ENCODE measurements at regions not wholly inside any gene's neighbourhood (a gene's known extent, or its start where the extent isn't known, plus 50 kb on each side); places are given as distances from the start of the nearest gene placed in this dataset.

GRCh38 chr4:138961664-138962063 lies 53.9 kb upstream of the NOCT start:
- dilution Hi-C loops (cut with MboI; ENCODE audit: extremely low pct_ligation_motif_present, low sequenced_read_pairs): no loop called here
- H3K9me1 ChIP-seq (ENCODE audit: control insufficient read depth, extremely low read depth, insufficient read depth, low read length): no peaks in the 10 kb centered on the region
- H3K9ac ChIP-seq (ENCODE audit: control insufficient read depth, extremely low read depth, insufficient read depth, low read length): no peak overlapping the region
- H3K27me3 ChIP-seq (ENCODE audit: control insufficient read depth, extremely low read depth, insufficient read depth, low read length): no peaks in the 10 kb centered on the region
- H4K20me1 ChIP-seq (ENCODE audit: control insufficient read depth, extremely low read depth, insufficient read depth, low read length): no peaks in the 10 kb centered on the region
- no peaks in the 10 kb centered on the region for H3K36me3 ChIP-seq (ENCODE audit: control insufficient read depth in 2 of 2, extremely low read depth in 1 of 2, insufficient read depth in 2 of 2, low read length in 2 of 2)
- H3K79me2 ChIP-seq (ENCODE audit: control insufficient read depth, insufficient read depth, low read length): no peaks in the 10 kb centered on the region
- no peak for FAIRE-seq
- no peaks in the 10 kb centered on the region for H3K9me3 ChIP-seq (ENCODE audit: control insufficient read depth, low read depth, low read length)
- DNase-seq (ENCODE audit: low read depth, low spot score): no peak
- H2AFZ ChIP-seq (ENCODE audit: control insufficient read depth, low read length): no peak overlapping the region
- no peaks in the 10 kb centered on the region for H3K4me1 ChIP-seq (ENCODE audit: control insufficient read depth, extremely low read depth, insufficient read depth, low read length)
- no peak overlapping the region for H3K4me3 ChIP-seq (ENCODE audit: control insufficient read depth in 2 of 3, extremely low read depth in 1 of 3, insufficient read depth in 2 of 3, low read depth in 1 of 3, low read length in 3 of 3)
- no peak overlapping the region for H3K4me2 ChIP-seq (ENCODE audit: control insufficient read depth, extremely low read depth, insufficient read depth, low read depth, low read length)
- TF ChIP-seq CTCF (optimal IDR thresholded peaks at IDR 0.05 in 1 of 3, IDR thresholded peaks at IDR 0.05 in 1 of 3, conservative IDR thresholded peaks at IDR 0.05 in 1 of 3; ENCODE audit: extremely low read depth in 1 of 3, insufficient read depth in 2 of 3, low read length in 3 of 3): no peak
- no peak for TF ChIP-seq EZH2 (IDR thresholded peaks at IDR 0.05; ENCODE audit: low read length)
- H3K27ac ChIP-seq (ENCODE audit: control insufficient read depth, insufficient read depth, low read length): no peak overlapping the region

DNA sequence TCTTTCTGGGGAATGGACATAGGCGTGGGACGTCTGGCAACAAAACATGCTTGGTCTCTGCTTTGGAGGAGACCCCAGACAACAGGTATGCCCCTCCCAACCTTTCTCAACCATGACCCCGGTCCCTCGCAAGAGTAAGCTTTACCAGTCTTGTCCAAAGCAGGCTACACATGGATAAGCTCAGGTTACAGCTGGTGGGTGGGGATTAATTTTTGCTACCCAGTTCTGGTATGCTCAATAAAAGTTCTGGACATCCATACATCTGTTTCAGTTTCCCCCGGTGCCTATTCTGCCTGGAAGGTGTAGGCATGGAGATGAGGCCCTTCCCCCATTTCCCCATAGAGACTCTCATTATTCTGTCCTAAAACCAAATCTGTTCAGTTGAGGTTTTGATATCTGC lies 54.5 kb upstream of the NOCT start:
- no peak for FAIRE-seq
- Histone ChIP-seq H3K4me1 (ENCODE audit: control insufficient read depth, extremely low read depth, insufficient read depth, low read length) (no peaks in the 10 kb centered on the region), H2AFZ (ENCODE audit: control insufficient read depth, low read length) (no peak overlapping the region), H3K79me2 (ENCODE audit: control insufficient read depth, insufficient read depth, low read length) (no peaks in the 10 kb centered on the region), H3K4me3 (ENCODE audit: control insufficient read depth in 2 of 3, extremely low read depth in 1 of 3, insufficient read depth in 2 of 3, low read depth in 1 of 3, low read length in 3 of 3) (no peak overlapping the region), H3K36me3 (ENCODE audit: control insufficient read depth in 2 of 2, extremely low read depth in 1 of 2, insufficient read depth in 2 of 2, low read length in 2 of 2) (no peaks in the 10 kb centered on the region), H3K27ac (ENCODE audit: control insufficient read depth, insufficient read depth, low read length) (no peak overlapping the region), H3K4me2 (ENCODE audit: control insufficient read depth, extremely low read depth, insufficient read depth, low read depth, low read length) (no peak overlapping the region), H3K9me3 (ENCODE audit: control insufficient read depth, low read depth, low read length) (no peaks in the 10 kb centered on the region), H3K27me3 (ENCODE audit: control insufficient read depth, extremely low read depth, insufficient read depth, low read length) (no peaks in the 10 kb centered on the region), H3K9me1 (ENCODE audit: control insufficient read depth, extremely low read depth, insufficient read depth, low read length) (no peaks in the 10 kb centered on the region), H3K9ac (ENCODE audit: control insufficient read depth, extremely low read depth, insufficient read depth, low read length) (no peak overlapping the region), H4K20me1 (ENCODE audit: control insufficient read depth, extremely low read depth, insufficient read depth, low read length) (no peaks in the 10 kb centered on the region)
- TF ChIP-seq EZH2 (IDR thresholded peaks at IDR 0.05; ENCODE audit: low read length): no peak
- TF ChIP-seq CTCF (optimal IDR thresholded peaks at IDR 0.05 in 1 of 3, IDR thresholded peaks at IDR 0.05 in 1 of 3, conservative IDR thresholded peaks at IDR 0.05 in 1 of 3; ENCODE audit: extremely low read depth in 1 of 3, insufficient read depth in 2 of 3, low read length in 3 of 3): no peak
- dilution Hi-C loops (cut with MboI; ENCODE audit: extremely low pct_ligation_motif_present, low sequenced_read_pairs): no loop called here
- DNase-seq (ENCODE audit: low read depth, low spot score): no peak
